Ovary (tissue), 3 donors: ENCODE measurements at regions not wholly inside any gene's neighbourhood (a gene's known extent, or its start where the extent isn't known, plus 50 kb on each side); places are given as distances from the start of the nearest gene placed in this dataset.

Experiments
- EP300 ChIP-seq: sonication (generic); formaldehyde crosslinking; IDR thresholded peaks from one replicate; pipeline ENCODE4 v1.6.1; 2017; ENCODE audit warnings: antibody characterized with exemption
- TF ChIP-seq, protein P1 (sequence below), 3 donors: fragments of 450-650 bp in 2 of 3; fragments of 200-600 bp in 1 of 3; IDR thresholded peaks; one replicate each; pipeline versions ENCODE4 v1.5.1 to v1.8.0; 2016 to 2022; ENCODE audit warnings: antibody characterized with exemption in 3 of 3, mild to moderate bottlenecking in 1 of 3
- donor health status: DM: no; HTN: no; CAD: no.

DNA sequence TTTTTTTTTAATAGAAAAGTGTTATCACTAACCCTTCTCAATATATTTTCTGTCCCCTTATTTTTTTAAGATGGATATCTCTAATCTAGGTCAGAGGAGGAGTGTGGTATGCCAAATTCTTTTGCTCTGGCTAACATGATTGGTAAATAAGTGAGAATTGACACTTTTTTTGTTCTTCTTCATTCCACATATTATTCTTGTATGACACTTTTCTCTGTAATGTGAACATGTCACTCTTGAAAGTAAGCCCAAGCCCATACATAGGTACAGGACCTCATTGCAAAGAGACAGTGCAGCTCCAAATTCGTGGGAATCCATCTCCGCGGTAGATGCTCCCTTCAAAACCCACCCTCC, 142.5 kb upstream of the TCF21 start:
- TF ChIP-seq, protein P1, sequence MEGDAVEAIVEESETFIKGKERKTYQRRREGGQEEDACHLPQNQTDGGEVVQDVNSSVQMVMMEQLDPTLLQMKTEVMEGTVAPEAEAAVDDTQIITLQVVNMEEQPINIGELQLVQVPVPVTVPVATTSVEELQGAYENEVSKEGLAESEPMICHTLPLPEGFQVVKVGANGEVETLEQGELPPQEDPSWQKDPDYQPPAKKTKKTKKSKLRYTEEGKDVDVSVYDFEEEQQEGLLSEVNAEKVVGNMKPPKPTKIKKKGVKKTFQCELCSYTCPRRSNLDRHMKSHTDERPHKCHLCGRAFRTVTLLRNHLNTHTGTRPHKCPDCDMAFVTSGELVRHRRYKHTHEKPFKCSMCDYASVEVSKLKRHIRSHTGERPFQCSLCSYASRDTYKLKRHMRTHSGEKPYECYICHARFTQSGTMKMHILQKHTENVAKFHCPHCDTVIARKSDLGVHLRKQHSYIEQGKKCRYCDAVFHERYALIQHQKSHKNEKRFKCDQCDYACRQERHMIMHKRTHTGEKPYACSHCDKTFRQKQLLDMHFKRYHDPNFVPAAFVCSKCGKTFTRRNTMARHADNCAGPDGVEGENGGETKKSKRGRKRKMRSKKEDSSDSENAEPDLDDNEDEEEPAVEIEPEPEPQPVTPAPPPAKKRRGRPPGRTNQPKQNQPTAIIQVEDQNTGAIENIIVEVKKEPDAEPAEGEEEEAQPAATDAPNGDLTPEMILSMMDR (IDR thresholded peaks at IDR 0.05) = no peak
- TF ChIP-seq EP300 = no peak
